Mammary epithelial cell (primary cell): ENCODE measurements at regions not wholly inside any gene's neighbourhood (a gene's known extent, or its start where the extent isn't known, plus 50 kb on each side); places are given as distances from the start of the nearest gene placed in this dataset.

Source experiments
- CTCF ChIP-seq, 2 donors: IDR thresholded peaks in 1 of 2; conservative IDR thresholded peaks in 1 of 2; 2 replicates each; pipeline ENCODE4 v1.5.1; 2011 to 2012; ENCODE audit warnings: inconsistent platforms in 2 of 2, low read length in 2 of 2, mild to moderate bottlenecking in 2 of 2, control low read depth in 1 of 2, low read depth in 1 of 2; ENCODE audit not compliant: insufficient read depth in 1 of 2; ENCODE audit errors: extremely low read depth in 1 of 2
- EZH2 ChIP-seq: IDR thresholded peaks from 2 replicates; pipeline ENCODE4 v1.6.1; 2012; ENCODE audit warnings: low read length, inconsistent platforms, borderline replicate concordance

GRCh38 chr4:77395481-77395880, 210.1 kb upstream of the CXCL13 start:
- TF ChIP-seq CTCF (conservative IDR thresholded peaks at IDR 0.05 in 1 of 2, IDR thresholded peaks at IDR 0.05 in 1 of 2; ENCODE audit: extremely low read depth in 1 of 2, insufficient read depth in 1 of 2, low read depth in 1 of 2, low read length in 2 of 2) (no peak), EZH2 (no peak)
